Kidney (tissue), 13 donors: ENCODE measurements at regions not wholly inside any gene's neighbourhood (a gene's known extent, or its start where the extent isn't known, plus 50 kb on each side); places are given as distances from the start of the nearest gene placed in this dataset.

Source experiments
- DNase-seq, 5 donors: peaks; one replicate each; pipeline ENCODE4 v3.0.0-alpha.2; 2013 to 2020
- FAIRE-seq: peaks from 2 replicates; lab custom pipeline; 2012; peaks lifted over from hg19 to GRCh38; lab: Jason Lieb, UNC
- H3K27ac ChIP-seq, 2 donors: one replicate each; pipeline ENCODE4 v1.7.0; 2013; ENCODE audit warnings: low read depth in 2 of 2, low read length in 2 of 2, inconsistent platforms in 1 of 2
- H3K27me3 ChIP-seq: one replicate; pipeline ENCODE4 v1.7.1; 2013; ENCODE audit warnings: low read length, inconsistent platforms; ENCODE audit not compliant: control insufficient read depth, insufficient read depth
- H3K36me3 ChIP-seq, 3 donors: one replicate each; pipeline versions ENCODE4 v1.7.0 to v1.7.1; 2013; ENCODE audit warnings: low read length in 3 of 3, control low read depth in 1 of 3, inconsistent platforms in 1 of 3; ENCODE audit not compliant: insufficient read depth in 3 of 3, control insufficient read depth in 2 of 3
- H3K4me1 ChIP-seq, 3 donors: one replicate each; pipeline versions ENCODE4 v1.7.0 to v1.7.1; 2013; ENCODE audit warnings: low read length in 3 of 3, inconsistent platforms in 1 of 3, low read depth in 1 of 3; ENCODE audit not compliant: control insufficient read depth in 2 of 3, insufficient read depth in 2 of 3
- H3K4me3 ChIP-seq, 3 donors: one replicate each; pipeline versions ENCODE4 v1.7.0 to v1.8.1; 2013; ENCODE audit warnings: low read length in 3 of 3, control low read depth in 1 of 3, inconsistent platforms in 1 of 3
- H3K9ac ChIP-seq, 3 donors: one replicate each; pipeline versions ENCODE4 v1.7.0 to v1.7.1; 2013; ENCODE audit warnings: low read length in 3 of 3, control low read depth in 1 of 3, inconsistent platforms in 1 of 3
- H3K9me3 ChIP-seq, 3 donors: one replicate each; pipeline versions ENCODE4 v1.7.0 to v1.7.1; 2013; ENCODE audit warnings: low read length in 3 of 3, control low read depth in 1 of 3, inconsistent platforms in 1 of 3; ENCODE audit not compliant: control insufficient read depth in 2 of 3, insufficient read depth in 1 of 3
- CTCF ChIP-seq: IDR thresholded peaks from 3 replicates; pipeline ENCODE4 v1.5.1; 2012; ENCODE audit warnings: mild to moderate bottlenecking, moderate library complexity, borderline replicate concordance; ENCODE audit not compliant: insufficient read depth; ENCODE audit errors: extremely low read depth
- intact Hi-C: fragments of 100-400 bp; cut with DNase I; formaldehyde crosslinking; loops from one replicate; pipeline ENCODE4 v1.11.1; 2022
- donor health status: control.
- donor health status: control.
- donor health status: control.
- donor health status: control.
- donor health status: control.
- donor health status: DM: yes; HTN: yes; CAD: no.
- donor health status: Normal renal cell carcinoma (clear cell type).

GRCh38 chr3:80094589-80094988 lies 326.8 kb upstream of the ROBO1 start:
- H3K4me1 ChIP-seq = no peaks in the 10 kb centered on the region
- intact Hi-C loops = no loop called here
- H3K9me3 ChIP-seq = no peaks in the 10 kb centered on the region
- no peak for TF ChIP-seq CTCF
- H3K36me3 ChIP-seq = no peaks in the 10 kb centered on the region
- DNase-seq (no peak), FAIRE-seq (no peak)
- no peak overlapping the region for H3K4me3 ChIP-seq
- H3K27me3 ChIP-seq = no peaks in the 10 kb centered on the region
- no peak overlapping the region for H3K27ac ChIP-seq
- H3K9ac ChIP-seq = no peak overlapping the region

GRCh38 chr3:80087767-80088166 lies 320.0 kb upstream of the ROBO1 start:
- TF ChIP-seq CTCF = no peak
- intact Hi-C loops = no loop called here
- DNase-seq (no peak), FAIRE-seq (no peak)
- Histone ChIP-seq H3K9me3 (no peaks in the 10 kb centered on the region), H3K27ac (no peak overlapping the region), H3K4me1 (no peaks in the 10 kb centered on the region), H3K9ac (no peak overlapping the region), H3K4me3 (no peak overlapping the region), H3K27me3 (no peaks in the 10 kb centered on the region), H3K36me3 (no peaks in the 10 kb centered on the region)

- H3K36me3 ChIP-seq = no peaks in the 10 kb centered on the region
- H3K9ac ChIP-seq = no peak overlapping the region
- no peaks in the 10 kb centered on the region for H3K27me3 ChIP-seq
- intact Hi-C loops = no loop called here
- no peak for DNase-seq
- H3K27ac ChIP-seq = no peak overlapping the region
- no peaks in the 10 kb centered on the region for H3K9me3 ChIP-seq
- no peak overlapping the region for H3K4me3 ChIP-seq
- FAIRE-seq = peak; percentile 27
- H3K4me1 ChIP-seq = no peaks in the 10 kb centered on the region
- TF ChIP-seq CTCF = no peak
Measured at GRCh38 chr3:80086426-80086825, 318.6 kb upstream of the ROBO1 start.

- Histone ChIP-seq H3K4me3 (no peak overlapping the region), H3K4me1 (no peaks in the 10 kb centered on the region), H3K9ac (no peak overlapping the region), H3K9me3 (no peaks in the 10 kb centered on the region), H3K36me3 (no peaks in the 10 kb centered on the region), H3K27me3 (no peaks in the 10 kb centered on the region), H3K27ac (no peak overlapping the region)
- TF ChIP-seq CTCF = no peak
- intact Hi-C loops = no loop called here
- DNase-seq = no peak
- FAIRE-seq = no peak
Measured at GRCh38 chr3:80079886-80080285, 312.1 kb upstream of the ROBO1 start.
